Endodermal cell (in vitro differentiated cells): ENCODE measurements at regions not wholly inside any gene's neighbourhood (a gene's known extent, or its start where the extent isn't known, plus 50 kb on each side); places are given as distances from the start of the nearest gene placed in this dataset.

Experiments
- DNase-seq: peaks from one replicate; pipeline ENCODE4 v3.0.0-alpha.2; 2017
- H3K27ac ChIP-seq: 2 replicates; pipeline ENCODE4 v1.5.1; 2013; ENCODE audit warnings: mild to moderate bottlenecking, low read depth, low read length, moderate library complexity
- H3K27me3 ChIP-seq: 2 replicates; pipeline ENCODE4 v1.6.1; 2013; ENCODE audit warnings: mild to moderate bottlenecking, low read length, moderate library complexity; ENCODE audit not compliant: insufficient read depth, control insufficient read depth, poor library complexity, severe bottlenecking
- H3K36me3 ChIP-seq: 2 replicates; pipeline ENCODE4 v1.7.0; 2013; ENCODE audit warnings: mild to moderate bottlenecking, low read length, moderate library complexity; ENCODE audit not compliant: control insufficient read depth, insufficient read depth
- H3K4me1 ChIP-seq: one replicate; pipeline ENCODE4 v1.7.0; 2013; ENCODE audit warnings: low read length; ENCODE audit not compliant: control insufficient read depth, insufficient read depth
- H3K4me3 ChIP-seq: 2 replicates; pipeline ENCODE4 v1.5.1; 2013; ENCODE audit warnings: mild to moderate bottlenecking, low read length, moderate library complexity
- H3K9ac ChIP-seq: 2 replicates; pipeline ENCODE4 v1.6.1; 2013; ENCODE audit warnings: mild to moderate bottlenecking, low read length, moderate library complexity; ENCODE audit not compliant: poor library complexity, severe bottlenecking; ENCODE audit errors: extremely low read depth
- H3K9me3 ChIP-seq: 2 replicates; pipeline ENCODE4 v1.6.1; 2013; ENCODE audit warnings: mild to moderate bottlenecking, low read length, moderate library complexity; ENCODE audit not compliant: control insufficient read depth
- H3K27ac Mint-ChIP-seq: 2 replicates; pipeline ENCODE4 v1.8.0; 2020; ENCODE audit warnings: mixed read lengths
- H3K27me3 Mint-ChIP-seq: 2 replicates; pipeline ENCODE4 v1.8.0; 2021; ENCODE audit warnings: mild to moderate bottlenecking, mixed read lengths; ENCODE audit not compliant: insufficient read depth
- H3K36me3 Mint-ChIP-seq: 2 replicates; pipeline ENCODE4 v1.8.0; 2020; ENCODE audit warnings: low read depth, mixed read lengths
- H3K4me1 Mint-ChIP-seq: 2 replicates; pipeline ENCODE4 v1.8.0; 2020; ENCODE audit warnings: mixed read lengths
- H3K4me3 Mint-ChIP-seq: 2 replicates; pipeline ENCODE4 v1.8.0; 2020; ENCODE audit warnings: mild to moderate bottlenecking, moderate library complexity, mixed read lengths
- H3K9me3 Mint-ChIP-seq: 2 replicates; pipeline ENCODE4 v1.8.0; 2020; ENCODE audit warnings: mild to moderate bottlenecking, mixed read lengths
- whole genome bisulfite sequencing, 2 experiments: methylation state at CpG; one replicate each; pipeline versions ENCODE4 v1.1.5 to v1.1.7; 2013; ENCODE audit warnings: missing lambda C conversion rate in 2 of 2, mixed read lengths in 1 of 2; ENCODE audit not compliant: insufficient coverage in 1 of 2, insufficient read length in 1 of 2; 5-methylcytosine and 5-hydroxymethylcytosine counted together
- TF ChIP-seq, protein P1 (sequence below): fragments of 200-600 bp; sonication (generic); conservative IDR thresholded peaks from 2 replicates; pipeline ENCODE4 v1.5.0; 2021; ENCODE audit warnings: antibody characterized with exemption, mild to moderate bottlenecking

DNA sequence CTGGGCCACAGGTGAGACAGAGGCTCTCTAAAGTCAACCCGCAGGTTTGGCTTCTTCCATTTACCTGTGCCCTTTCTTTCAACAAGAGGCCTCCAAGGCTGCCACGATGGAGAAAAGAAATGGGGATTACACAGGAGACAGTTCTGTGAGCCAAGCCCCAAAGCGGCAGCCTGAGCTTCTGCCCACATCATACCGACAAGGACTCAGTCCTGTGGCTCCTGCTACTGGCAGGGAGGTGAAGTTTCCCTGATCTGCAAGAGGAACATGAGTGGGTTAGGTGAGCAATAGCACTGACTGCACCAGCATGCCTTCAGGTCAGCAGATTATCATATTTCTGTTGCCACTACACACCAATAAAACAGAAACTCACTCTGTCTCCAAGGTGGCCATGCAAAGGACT lies 800.0 kb downstream of the KCNJ18 start:
- Histone ChIP-seq H3K4me1 (no peaks in the 10 kb centered on the region), H3K27ac (no peak overlapping the region), H3K36me3 (no peaks in the 10 kb centered on the region), H3K9me3 (peaks cover 63% of the 10 kb centered on the region), H3K9ac (no peak overlapping the region), H3K27me3 (no peaks in the 10 kb centered on the region), H3K4me3 (peak overlapping the region; percentile 5)
- Mint-ChIP-seq H3K27ac (no peak overlapping the region), H3K4me3 (no peak overlapping the region), H3K36me3 (no peaks in the 10 kb centered on the region), H3K9me3 (peaks cover 92% of the 10 kb centered on the region), H3K4me1 (no peaks in the 10 kb centered on the region), H3K27me3 (no peaks in the 10 kb centered on the region)
- no peak for DNase-seq
- TF ChIP-seq, protein P1, sequence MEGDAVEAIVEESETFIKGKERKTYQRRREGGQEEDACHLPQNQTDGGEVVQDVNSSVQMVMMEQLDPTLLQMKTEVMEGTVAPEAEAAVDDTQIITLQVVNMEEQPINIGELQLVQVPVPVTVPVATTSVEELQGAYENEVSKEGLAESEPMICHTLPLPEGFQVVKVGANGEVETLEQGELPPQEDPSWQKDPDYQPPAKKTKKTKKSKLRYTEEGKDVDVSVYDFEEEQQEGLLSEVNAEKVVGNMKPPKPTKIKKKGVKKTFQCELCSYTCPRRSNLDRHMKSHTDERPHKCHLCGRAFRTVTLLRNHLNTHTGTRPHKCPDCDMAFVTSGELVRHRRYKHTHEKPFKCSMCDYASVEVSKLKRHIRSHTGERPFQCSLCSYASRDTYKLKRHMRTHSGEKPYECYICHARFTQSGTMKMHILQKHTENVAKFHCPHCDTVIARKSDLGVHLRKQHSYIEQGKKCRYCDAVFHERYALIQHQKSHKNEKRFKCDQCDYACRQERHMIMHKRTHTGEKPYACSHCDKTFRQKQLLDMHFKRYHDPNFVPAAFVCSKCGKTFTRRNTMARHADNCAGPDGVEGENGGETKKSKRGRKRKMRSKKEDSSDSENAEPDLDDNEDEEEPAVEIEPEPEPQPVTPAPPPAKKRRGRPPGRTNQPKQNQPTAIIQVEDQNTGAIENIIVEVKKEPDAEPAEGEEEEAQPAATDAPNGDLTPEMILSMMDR = no peak
- 60 to 70% methylated on average over 2 to 4 of the region's 4 CpGs for WGBS, 2 experiments

DNA sequence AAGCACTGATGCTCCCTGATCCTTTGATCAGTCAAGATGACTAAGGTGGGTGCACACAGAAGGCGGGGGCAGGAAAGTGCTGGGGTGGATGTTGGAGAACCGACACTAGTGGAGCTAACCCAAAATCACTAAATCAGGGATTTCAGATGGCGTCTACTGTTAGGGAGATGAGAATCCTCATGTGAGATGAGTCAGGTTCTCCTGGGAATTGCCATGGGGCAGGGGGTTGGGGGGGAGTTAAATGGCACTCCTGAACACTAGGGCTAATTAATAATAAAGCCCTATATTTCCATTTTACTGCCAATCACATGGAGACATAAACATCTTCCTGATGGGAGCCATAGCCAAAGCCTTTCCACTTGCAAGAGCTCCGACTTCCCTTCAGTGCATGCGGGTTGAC lies 804.1 kb downstream of the KCNJ18 start:
- no peak overlapping the region for H3K4me3 Mint-ChIP-seq
- H3K36me3 Mint-ChIP-seq = no peaks in the 10 kb centered on the region
- DNase-seq = no peak
- Histone ChIP-seq H3K36me3 (no peaks in the 10 kb centered on the region), H3K9ac (no peak overlapping the region), H3K4me3 (no peak overlapping the region), H3K4me1 (no peaks in the 10 kb centered on the region), H3K27me3 (no peaks in the 10 kb centered on the region), H3K27ac (no peak overlapping the region), H3K9me3 (peaks cover 59% of the 10 kb centered on the region)
- TF ChIP-seq, protein P1 = no peak
- WGBS, 2 experiments = 74 to 87% methylated on average over 3 to 5 of the region's 5 CpGs
- no peak overlapping the region for H3K27ac Mint-ChIP-seq
- no peaks in the 10 kb centered on the region for H3K27me3 Mint-ChIP-seq
- H3K4me1 Mint-ChIP-seq = no peaks in the 10 kb centered on the region
- H3K9me3 Mint-ChIP-seq = peaks cover 95% of the 10 kb centered on the region

DNA sequence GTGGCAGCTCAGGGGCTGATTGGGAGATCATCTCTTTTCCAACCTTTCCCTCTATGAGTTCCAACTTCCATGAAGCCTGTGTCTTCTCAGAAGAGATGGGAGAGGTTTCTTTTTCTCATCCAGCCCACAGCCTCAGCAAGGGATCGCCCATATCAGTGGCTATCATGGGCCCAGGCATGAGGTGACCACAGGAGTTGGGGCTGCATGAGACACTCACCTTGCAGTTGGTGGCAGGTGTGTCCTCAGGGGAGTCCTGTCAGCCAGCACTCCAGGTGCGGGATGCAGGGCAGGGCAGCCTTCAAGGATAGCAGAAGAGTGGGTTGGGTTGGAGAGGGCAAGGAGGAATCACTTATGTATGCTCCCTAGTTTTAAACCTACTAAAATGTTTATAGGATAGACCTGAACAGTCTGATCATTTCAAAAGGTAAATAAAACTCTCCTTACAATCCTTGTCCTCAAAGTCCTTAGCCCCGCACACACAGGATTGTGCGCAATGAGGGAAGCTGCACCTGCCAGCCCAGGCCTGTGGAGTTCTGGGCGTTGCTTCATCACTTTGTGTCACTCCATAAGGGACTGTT lies 811.1 kb downstream of the KCNJ18 start:
- Mint-ChIP-seq H3K4me1 (no peaks in the 10 kb centered on the region), H3K27me3 (no peaks in the 10 kb centered on the region), H3K9me3 (peaks cover 95% of the 10 kb centered on the region), H3K36me3 (no peaks in the 10 kb centered on the region), H3K27ac (no peak overlapping the region), H3K4me3 (no peak overlapping the region)
- peaks cover 66% of the 10 kb centered on the region for H3K9me3 ChIP-seq
- H3K27me3 ChIP-seq = no peaks in the 10 kb centered on the region
- H3K9ac ChIP-seq = no peak overlapping the region
- DNase-seq = no peak
- no peak overlapping the region for H3K4me3 ChIP-seq
- no peaks in the 10 kb centered on the region for H3K36me3 ChIP-seq
- no peak overlapping the region for H3K27ac ChIP-seq
- TF ChIP-seq, protein P1 = no peak
- H3K4me1 ChIP-seq = no peaks in the 10 kb centered on the region
- WGBS, 2 experiments = 76 to 79% methylated on average over 2 to 5 of the region's 5 CpGs
